Activated effector memory CD4-positive, alpha-beta T cell treated with Interleukin-2 at 50 U/mL for 16 hours (primary cell): ENCODE measurements at regions not wholly inside any gene's neighbourhood (a gene's known extent, or its start where the extent isn't known, plus 50 kb on each side); places are given as distances from the start of the nearest gene placed in this dataset.

Source experiments
- DNase-seq: peaks from one replicate; pipeline ENCODE4 v3.0.0-alpha.2; 2020

DNA sequence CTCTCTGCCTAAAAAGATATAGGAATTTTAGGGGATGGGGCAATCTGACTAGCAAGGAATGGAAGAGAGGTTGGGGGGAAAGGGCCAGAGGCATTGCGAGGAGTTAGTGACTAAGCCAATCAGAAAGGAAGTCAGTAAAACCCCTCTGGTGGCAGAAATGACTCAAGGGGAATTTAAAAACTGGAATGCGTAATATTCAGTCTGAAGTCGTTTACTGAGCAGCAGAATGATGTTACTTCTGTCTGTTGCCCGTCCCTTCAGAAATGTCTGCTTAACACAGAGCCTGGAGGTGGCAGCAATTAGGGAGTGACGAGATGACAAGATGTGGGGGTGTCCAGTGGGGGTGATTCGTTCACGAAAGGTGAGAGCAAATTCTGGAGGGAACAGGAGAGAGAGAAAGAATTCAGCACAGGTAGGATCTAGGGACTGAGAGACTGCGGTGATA lies 107.7 kb upstream of the CLMP start:
- DNase-seq: no peak

DNA sequence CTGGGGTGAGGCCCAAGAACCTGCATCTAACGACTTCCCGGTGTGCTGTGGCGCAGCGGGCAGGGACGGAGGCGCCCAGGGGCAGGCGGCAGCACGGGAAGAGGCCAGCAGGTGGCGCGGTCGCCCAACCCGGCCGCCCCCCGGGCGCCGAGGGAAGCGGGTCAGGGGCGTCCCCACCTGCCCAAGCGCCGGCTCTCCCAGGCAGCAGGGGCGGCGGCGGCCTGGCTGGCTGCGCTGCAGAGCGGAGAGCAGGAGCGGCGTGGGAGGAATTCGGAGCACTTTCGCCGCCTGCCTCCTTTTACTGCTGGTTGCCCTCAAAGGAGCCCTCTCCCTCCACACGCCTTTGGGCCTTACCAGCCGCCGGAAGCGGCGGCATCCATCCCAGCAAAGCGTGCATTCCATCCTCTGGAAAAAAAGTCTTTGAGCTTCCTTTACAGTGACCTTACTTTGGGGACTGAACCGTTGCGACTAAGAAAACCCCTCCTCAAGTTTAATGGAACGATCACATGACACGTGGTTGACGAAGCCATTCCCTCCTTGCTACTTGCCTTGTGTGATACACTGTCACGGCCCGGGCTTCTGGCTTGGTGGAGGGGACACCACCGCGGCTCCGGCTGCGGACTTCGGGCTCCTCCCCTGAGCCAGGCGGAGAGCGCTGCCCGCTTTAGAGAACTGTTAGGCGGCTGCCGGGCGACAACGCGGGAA lies 106.8 kb upstream of the CLMP start:
- DNase-seq: peak; percentile 63

GRCh38 chr11:123301013-123301591 lies 106.1 kb upstream of the CLMP start:
- no peak for DNase-seq

DNA sequence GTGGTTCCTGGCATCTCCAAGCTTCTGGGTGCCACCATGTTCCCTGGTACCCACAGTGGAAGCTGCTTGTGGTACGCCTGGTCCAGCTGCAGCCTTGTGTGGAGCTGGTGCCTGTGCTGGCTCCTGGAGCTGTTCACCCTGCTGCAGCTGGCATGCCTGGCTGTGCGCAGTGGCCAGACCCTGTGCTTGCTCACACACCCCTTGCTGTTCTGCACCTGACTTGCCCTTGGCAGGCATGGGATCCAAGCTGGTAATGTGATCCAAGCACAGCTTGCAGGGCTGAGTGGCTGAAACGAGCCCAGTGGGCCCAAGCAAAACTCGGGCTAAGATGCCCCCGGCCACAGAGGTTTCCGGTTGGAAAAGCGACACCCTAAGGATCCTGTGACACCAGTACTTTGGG lies 104.7 kb upstream of the CLMP start:
- DNase-seq: no peak

DNA sequence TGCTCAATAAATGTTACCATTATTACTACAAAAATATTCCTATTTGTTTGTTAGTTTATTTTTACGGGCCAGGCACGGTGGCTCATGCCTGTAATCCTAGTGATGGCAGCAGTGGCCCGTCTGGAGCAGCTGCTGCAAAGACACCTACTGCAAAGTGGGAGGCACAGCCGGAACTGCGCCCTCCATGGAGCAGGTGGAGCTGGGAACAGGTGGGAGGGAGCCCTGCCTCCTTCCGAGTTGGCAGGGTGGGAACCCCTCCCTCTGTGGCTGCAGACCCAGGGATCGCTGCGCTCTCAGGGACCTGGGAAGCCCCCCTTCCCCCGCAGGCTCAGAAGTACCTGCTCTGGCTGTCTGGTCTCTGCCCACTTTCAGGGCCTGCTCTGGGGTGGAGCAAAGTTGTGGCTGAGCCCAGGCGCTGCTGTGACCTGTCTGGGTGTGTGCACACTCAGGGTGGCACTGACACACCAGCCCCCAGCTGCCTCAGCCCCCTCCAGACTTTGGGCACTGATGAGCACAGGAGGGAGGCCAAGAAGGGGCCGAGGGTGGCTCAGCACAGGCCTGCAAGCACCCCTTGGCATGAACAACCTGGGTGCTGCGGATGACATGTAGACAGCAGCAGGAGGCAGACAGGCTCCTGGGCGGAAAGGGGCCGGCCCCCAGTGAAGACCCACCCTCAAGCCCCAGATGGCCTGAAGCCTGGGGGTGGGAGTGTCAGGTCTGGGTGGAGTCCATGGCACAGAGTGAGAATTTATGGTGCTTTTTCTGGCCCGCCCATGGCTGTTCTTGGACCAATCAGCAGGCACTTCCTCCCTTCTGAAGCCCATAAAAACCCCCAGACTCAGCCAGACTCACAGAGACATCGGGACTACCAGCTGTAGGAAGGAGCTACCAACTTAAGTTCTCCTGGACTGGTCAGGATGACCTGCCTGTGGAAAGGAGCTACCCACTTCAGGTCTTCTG lies 103.7 kb upstream of the CLMP start:
- no peak for DNase-seq

- no peak for DNase-seq
These were observed 97.6 kb upstream of the CLMP start for GRCh38 chr11:123292647-123293046.

DNA sequence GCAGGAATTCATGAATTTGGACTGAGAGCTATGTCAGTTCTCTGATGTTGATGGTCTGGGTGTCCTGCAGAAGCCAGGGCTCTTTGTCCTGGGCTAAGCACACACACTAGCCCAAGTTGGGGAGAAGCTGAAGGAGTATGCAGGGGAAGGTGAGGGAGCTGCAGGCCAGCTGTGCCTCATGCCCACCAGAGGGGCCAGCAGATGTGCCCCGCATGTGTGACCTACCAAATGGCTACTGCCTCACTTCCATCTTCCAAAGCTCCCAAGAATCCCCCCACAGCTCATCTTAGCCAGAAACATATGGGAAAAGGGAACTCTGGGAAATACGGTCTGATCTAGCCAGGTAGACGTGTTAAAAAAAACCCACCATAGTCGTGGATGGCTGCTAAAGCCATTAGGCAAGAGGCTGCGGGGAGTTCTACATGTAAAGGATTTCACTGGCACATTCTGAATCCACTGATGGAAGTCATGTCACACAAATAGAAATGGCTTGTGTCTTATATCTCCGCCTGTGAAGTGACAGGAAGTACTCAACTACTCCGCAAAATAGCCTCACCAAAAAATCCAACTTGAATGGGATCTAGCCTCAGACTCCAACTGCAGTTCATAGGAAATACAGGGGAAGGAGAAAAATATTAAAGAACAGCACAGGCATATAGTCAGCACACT lies 96.3 kb upstream of the CLMP start:
- DNase-seq: no peak

DNA sequence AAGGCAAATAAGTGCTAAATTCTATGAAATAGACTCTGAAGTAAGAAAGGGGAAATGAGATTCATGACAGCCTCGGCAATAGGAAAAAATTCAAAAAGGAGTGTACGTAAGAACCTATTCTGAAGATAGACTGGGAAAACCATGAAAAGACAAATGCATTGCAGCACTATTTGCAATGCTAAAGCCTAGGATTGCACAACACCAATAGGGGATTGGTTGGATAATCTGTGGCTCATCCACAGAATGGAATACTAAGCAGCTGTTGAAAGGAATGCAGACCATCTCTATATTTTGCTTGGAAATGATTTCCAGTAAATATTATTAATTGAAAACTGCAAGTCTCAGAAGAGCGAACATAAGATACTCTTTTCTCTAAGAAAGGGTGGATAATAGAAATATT lies 91.7 kb upstream of the CLMP start:
- DNase-seq: no peak

- DNase-seq: no peak
These were observed 91.2 kb upstream of the CLMP start for GRCh38 chr11:123286255-123286654.

DNA sequence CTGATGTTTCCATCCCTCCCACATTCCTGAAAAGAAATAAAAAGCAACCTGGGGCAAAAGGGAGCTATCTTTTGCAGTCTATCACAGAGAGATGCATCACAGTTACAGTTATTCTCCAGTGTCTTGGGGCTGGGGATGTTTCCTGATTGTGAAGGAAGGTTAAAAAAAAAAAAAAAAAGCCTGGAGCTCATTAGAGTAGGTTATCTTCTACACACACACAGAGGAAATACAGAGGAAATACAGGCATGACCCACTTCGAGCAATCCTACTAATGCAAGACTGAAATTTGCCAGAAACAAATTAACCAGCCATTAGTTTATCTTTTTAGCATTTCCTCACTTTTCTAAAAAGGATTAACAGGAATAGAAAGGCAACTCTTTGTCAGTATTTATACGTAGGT lies 89.4 kb upstream of the CLMP start:
- DNase-seq: no peak

DNA sequence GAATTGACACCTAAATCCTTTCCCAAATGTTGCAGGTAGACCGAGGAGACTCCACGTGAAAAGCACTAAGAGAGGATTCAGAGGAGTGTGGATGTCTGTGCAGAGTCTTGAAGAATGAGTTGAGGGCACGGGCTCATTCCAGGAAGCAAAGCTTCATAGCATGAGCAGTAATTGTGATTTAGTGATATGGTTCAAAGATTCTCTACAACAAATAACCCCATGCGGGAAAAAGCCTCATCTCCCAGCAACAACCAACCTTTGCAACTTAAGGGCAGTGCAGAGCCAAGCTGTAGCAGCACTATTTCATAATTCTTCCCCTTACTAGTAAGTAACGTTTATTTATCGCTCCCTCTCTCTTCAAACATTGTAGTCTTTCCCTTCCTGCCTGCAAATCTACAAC lies 87.5 kb upstream of the CLMP start:
- DNase-seq: no peak

DNA sequence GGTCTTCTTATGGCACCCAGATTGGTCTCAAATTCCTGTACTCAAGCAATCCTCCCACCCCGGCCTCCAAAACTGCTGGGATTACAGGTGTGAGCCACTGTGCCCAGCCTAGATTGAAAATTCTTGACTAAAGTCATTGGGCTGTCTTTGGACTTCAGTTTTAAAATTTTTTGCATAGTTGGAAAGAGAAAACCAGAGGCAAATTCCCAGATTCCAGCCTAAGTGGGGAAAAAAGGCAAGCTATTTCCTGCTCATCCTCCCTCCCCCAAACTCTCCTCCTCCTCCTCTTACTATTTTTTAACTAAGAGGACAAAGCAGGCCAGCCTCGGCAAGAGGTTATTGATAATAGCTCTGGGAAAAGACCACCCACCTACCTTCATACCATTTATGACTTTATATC lies 78.6 kb upstream of the CLMP start:
- no peak for DNase-seq

DNA sequence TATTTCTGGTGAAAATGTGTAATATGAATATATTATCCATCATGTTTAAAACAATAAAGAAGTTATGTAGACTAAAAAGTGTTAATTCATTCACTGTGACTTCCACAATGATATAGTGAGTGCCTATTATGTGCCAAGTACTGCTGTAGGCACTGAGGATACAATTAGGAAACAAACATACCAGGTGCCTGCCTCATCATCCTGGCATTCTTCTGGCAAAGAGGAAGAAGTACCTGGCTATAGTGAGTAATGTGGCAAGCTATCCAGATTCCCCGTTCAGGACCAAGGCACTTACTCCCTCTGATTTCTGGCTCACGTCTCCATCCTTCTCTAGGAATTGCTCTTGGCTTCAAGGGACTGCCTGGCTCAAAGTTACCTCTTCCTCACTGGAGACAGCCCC lies 77.5 kb upstream of the CLMP start:
- DNase-seq: no peak

- no peak for DNase-seq
These were observed 73.1 kb upstream of the CLMP start for GRCh38 chr11:123268156-123268555.

- no peak for DNase-seq
These were observed 70.9 kb upstream of the CLMP start for GRCh38 chr11:123265951-123266350.

GRCh38 chr11:123264431-123264780 lies 69.4 kb upstream of the CLMP start:
- no peak for DNase-seq

DNA sequence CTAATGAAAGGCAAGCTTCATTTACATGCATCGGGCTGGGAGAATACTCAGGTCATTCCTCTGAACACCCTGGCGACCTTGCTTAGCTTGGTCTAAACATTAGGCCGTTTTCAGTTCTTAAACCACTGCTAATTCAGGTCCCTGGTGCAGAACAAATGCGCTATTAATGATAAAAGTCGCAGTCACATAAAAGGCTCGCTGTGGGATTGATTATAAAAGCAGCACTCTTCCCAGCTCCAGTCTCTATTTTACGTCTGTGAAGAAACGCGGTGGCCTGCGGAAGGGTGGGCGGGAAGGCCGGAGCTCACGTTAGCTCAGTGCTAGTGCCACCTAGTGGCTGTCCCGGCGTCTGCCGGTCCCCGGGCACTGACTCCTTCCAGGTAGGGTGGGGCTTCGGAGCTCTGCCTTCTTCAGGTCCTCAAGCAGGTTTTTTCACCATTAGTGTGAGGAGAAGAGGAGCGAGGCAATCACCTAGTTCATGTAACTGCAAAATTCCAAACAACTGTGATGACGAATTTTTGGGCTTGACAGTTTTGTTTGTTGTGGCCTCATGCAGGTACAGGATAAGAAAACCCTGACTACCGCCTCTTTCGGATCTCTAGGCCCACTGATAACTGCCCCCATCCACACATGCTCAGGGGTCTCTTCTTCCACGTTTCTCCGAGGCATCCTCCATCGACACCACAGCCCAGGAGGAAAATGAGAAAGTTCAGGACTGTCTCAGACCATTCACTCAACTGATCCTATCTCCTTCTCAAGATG lies 66.5 kb upstream of the CLMP start:
- peak; percentile 27 for DNase-seq

DNA sequence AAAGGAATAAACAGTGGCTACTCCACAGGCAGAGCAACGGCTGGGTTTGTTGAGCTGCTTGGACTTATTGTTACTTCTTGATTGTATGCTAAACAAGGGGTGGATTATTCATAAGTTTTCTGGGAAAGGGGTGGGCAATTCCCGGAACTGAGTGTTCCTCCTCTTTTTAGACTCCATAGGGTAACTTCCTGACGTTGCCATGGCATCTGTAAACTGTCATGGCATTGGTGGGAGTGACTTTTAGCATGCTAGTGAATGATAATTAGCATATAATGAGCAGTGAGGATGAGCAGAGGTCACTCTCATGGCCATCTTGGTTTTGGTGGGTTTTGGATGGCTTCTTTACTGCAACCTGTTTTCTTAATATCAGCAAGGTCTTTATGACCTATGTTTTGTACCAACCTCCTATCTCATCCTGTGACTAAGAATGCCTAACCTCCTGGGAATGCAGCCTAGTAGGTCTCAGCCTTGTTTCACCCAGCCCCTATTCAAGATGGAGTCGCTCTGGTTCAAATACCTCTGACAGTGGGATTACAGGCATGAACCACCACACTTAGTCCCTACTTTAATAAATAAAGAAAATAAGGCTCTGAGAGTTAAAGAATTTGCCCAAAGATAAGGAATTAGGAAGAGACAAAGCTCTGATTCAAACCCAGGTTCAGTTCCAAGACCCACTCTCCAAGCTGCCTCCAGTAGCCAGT lies 65.6 kb upstream of the CLMP start:
- DNase-seq: no peak

- DNase-seq: no peak
These were observed 63.8 kb upstream of the CLMP start for GRCh38 chr11:123258877-123259276.

DNA sequence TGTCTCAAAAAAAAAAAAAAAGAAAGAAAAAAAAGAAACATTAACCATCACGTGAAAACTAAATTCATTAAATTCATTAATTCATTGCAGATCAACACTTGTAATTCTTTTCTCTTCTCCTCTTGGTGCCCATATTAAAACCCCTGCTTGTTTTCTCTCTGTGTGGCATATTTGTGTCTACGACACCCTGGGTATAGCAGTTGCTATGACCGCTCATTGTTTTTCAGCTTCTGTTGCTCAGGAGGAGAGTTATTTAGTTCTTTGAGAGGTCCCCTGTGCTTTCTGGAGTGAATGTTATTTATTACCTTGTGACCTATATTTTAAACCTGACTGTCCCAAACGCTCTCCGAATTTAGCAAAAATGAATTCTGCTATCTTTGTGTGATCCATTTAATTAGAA lies 62.3 kb upstream of the CLMP start:
- DNase-seq: no peak

DNA sequence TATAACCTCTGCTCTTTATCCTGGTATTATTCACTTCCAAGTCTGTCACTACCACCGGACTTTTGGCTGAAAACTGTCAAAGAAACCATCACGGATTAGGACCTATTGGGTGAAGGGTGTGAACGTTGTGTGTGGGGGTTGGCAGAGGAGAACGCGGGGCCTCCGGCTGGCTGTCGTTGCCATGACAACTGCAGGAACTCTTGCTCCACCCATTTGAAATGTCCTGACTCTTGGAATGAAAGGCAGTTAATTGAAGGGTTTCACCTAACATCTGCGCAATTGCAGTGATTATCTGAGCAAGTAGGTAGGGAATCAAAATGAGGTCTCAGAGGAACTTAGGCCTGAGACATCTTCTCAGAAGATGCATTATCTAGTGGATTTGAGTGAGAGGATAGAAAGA lies 60.9 kb upstream of the CLMP start:
- no peak for DNase-seq

DNA sequence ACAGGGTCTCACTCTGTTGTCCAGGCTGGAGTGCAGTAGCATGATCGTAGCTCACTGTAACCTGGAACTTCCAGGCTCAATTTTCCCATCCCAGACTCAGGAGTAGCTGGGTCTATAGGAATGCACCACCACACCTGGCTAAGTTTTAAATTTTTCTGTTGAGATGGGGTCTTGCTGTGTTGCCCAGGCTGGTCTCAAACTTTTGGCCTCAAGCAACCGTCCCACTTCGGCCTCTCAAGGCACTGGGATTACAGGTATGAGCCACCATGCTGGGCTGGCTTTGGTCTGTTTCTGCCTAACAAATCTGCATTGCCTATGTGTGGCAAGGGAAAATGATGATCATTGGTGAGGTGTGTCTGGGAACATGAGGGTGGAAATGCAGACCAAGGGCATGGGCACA lies 59.3 kb upstream of the CLMP start:
- no peak for DNase-seq
